ENCODE measurements at regions not wholly inside any gene's neighbourhood (a gene's known extent, or its start where the extent isn't known, plus 50 kb on each side); places are given as distances from the start of the nearest gene placed in this dataset.

GRCh38 chr2:215653344-215654030 lies 217.6 kb upstream of the FN1 start:
- no peak for TF ChIP-seq CTCF (IDR thresholded peaks at IDR 0.05)
- TF ChIP-seq POLR2A (IDR thresholded peaks at IDR 0.05): no peak
